ENCODE measurements at regions not wholly inside any gene's neighbourhood (a gene's known extent, or its start where the extent isn't known, plus 50 kb on each side); places are given as distances from the start of the nearest gene placed in this dataset.

DNA sequence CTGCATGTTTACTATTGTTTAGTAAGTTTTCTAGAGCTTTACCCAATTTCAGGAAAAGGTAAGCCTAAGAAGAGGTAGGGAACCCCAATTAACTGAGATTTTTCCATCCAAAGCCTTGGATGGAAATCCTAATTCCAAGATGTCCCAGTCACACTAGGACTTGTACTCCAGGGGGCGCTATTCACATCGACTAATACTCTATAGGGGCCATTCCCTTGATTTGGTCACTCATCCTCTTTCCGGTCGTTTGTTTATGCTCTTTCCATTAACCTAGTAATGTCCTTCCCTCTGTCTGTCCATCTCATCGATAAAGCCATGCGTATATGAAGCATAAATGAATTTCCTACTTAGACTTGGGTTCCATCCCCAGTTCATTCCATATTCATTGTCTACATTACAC lies 80.8 kb upstream of the FUCA2 start:
- Histone ChIP-seq H3K23me2 (ENCODE audit: low read depth, low read length) (no peaks in the 10 kb centered on the region), H3K27ac (ENCODE audit: low read depth, low read length) (no peak overlapping the region), H3K9me3 (ENCODE audit: insufficient read depth in 2 of 2, low read depth in 1 of 2, low read length in 1 of 2) (no peaks in the 10 kb centered on the region), H2BK12ac (ENCODE audit: low read depth, low read length) (no peak overlapping the region), H3K4ac (replicated peaks; ENCODE audit: insufficient read length, low read depth, low read length) (no peak overlapping the region), H3K4me2 (ENCODE audit: insufficient read depth in 1 of 2, low read depth in 2 of 2, low read length in 2 of 2) (no peak overlapping the region), H3K27me3 (replicated peaks in 1 of 4; ENCODE audit: control insufficient read depth in 3 of 4, extremely low read depth in 1 of 4, insufficient read depth in 3 of 4, low read length in 3 of 4) (no peaks in the 10 kb centered on the region), H3K79me1 (ENCODE audit: low read depth, low read length) (no peaks in the 10 kb centered on the region), H2AFZ (ENCODE audit: low read length) (no peak overlapping the region; the same call in 1 of the 2 replicates), H2BK120ac (replicated peaks; ENCODE audit: low read depth, low read length) (no peak overlapping the region), H3K14ac (ENCODE audit: insufficient read length) (no peak overlapping the region), H4K20me1 (replicated peaks in 1 of 2; ENCODE audit: control insufficient read depth in 1 of 2, insufficient read depth in 2 of 2, low read length in 2 of 2) (no peaks in the 10 kb centered on the region), H2BK15ac (ENCODE audit: low read length) (no peak overlapping the region), H3K9ac (replicated peaks in 1 of 4; ENCODE audit: extremely low read depth in 1 of 4, low read depth in 3 of 4, low read length in 3 of 4) (no peak overlapping the region), H3K56ac (replicated peaks; ENCODE audit: insufficient read length, low read depth, low read length) (no peak overlapping the region), H4K5ac (ENCODE audit: insufficient read length, low read depth, low read length) (no peak overlapping the region), H2BK5ac (ENCODE audit: low read depth, low read length) (no peak overlapping the region), H3K4me1 (replicated peaks in 1 of 4; ENCODE audit: control insufficient read depth in 3 of 4, insufficient read depth in 4 of 4, low read length in 3 of 4) (peaks cover 0 to 5% (median 1%) of the 10 kb centered on the region in 4 experiments; a peak in 3 of 7 replicates), H2BK20ac (ENCODE audit: low read length) (no peak overlapping the region), H2AK5ac (ENCODE audit: low read depth, low read length) (no peak overlapping the region), H3K18ac (ENCODE audit: extremely low read depth, low read length) (no peak overlapping the region), H4K91ac (replicated peaks; ENCODE audit: insufficient read length, low read length) (no peak overlapping the region), H3K23ac (ENCODE audit: insufficient read length) (no peak overlapping the region), H3K4me3 (ENCODE audit: extremely low read depth in 1 of 4, insufficient read depth in 2 of 4, low read depth in 3 of 4, low read length in 4 of 4) (no peak overlapping the region), H3K36me3 (ENCODE audit: control insufficient read depth in 2 of 4, insufficient read depth in 4 of 4, low read length in 3 of 4) (no peaks in the 10 kb centered on the region), H3K79me2 (ENCODE audit: control insufficient read depth in 1 of 2, insufficient read depth in 2 of 2, low read length in 2 of 2) (no peaks in the 10 kb centered on the region), H4K8ac (ENCODE audit: extremely low read depth, insufficient read depth, low read length) (no peak overlapping the region)
- ChIA-PET CTCF (ENCODE audit: partially characterized antibody) (interaction anchor here (0.7 to 1.7 kb wide), 34 partner anchors 8 to 446 kb away, joined by 3 to 8 read pairs (median 4); no protein-coding TSS in a partner anchor), POLR2A (ENCODE audit: partially characterized antibody) (no interaction called here)
- TF ChIP-seq YY1 (IDR thresholded peaks at IDR 0.05; ENCODE audit: low read depth, low read length) (peak; percentile 66; the same call in 1 of the 2 replicates), RAD21 (IDR thresholded peaks at IDR 0.05 in 1 of 2, conservative IDR thresholded peaks at IDR 0.05 in 1 of 2; ENCODE audit: low read depth in 2 of 2, low read length in 2 of 2) (peak; percentile 70 to 80), TBP (IDR thresholded peaks at IDR 0.05; ENCODE audit: low read depth, low read length) (no peak), SIRT6 (IDR thresholded peaks at IDR 0.05; ENCODE audit: low read length) (no peak), POU5F1 (IDR thresholded peaks at IDR 0.05; ENCODE audit: low read depth, low read length) (no peak)
- TF ChIP-seq, protein P1, sequence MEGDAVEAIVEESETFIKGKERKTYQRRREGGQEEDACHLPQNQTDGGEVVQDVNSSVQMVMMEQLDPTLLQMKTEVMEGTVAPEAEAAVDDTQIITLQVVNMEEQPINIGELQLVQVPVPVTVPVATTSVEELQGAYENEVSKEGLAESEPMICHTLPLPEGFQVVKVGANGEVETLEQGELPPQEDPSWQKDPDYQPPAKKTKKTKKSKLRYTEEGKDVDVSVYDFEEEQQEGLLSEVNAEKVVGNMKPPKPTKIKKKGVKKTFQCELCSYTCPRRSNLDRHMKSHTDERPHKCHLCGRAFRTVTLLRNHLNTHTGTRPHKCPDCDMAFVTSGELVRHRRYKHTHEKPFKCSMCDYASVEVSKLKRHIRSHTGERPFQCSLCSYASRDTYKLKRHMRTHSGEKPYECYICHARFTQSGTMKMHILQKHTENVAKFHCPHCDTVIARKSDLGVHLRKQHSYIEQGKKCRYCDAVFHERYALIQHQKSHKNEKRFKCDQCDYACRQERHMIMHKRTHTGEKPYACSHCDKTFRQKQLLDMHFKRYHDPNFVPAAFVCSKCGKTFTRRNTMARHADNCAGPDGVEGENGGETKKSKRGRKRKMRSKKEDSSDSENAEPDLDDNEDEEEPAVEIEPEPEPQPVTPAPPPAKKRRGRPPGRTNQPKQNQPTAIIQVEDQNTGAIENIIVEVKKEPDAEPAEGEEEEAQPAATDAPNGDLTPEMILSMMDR (IDR thresholded peaks at IDR 0.05; ENCODE audit: control extremely low read depth in 1 of 3, insufficient read depth in 1 of 3, low read depth in 1 of 3, low read length in 3 of 3) = peak in 2 of 3 experiments; percentile 52 to 71; a peak in 2 of 4 replicates
- FAIRE-seq (peak; percentile 78), DNase-seq (ENCODE audit: low read depth in 1 of 2, low spot score in 2 of 2) (peak in 1 of 2 experiments; percentile 66)
- 59% methylated on average over 6 of the region's 6 CpGs; no CpG with 5 or more reads in 1 of the 2 experiments for WGBS, 2 experiments (ENCODE audit: extremely low coverage in 1 of 2, insufficient coverage in 1 of 2, insufficient read length in 1 of 2, insufficient replicate concordance in 2 of 2, low coverage in 1 of 2, low lambda C conversion rate in 2 of 2, missing lambda C conversion rate in 1 of 2)

Measured in H1 (cell line).